ENCODE measurements at regions not wholly inside any gene's neighbourhood (a gene's known extent, or its start where the extent isn't known, plus 50 kb on each side); places are given as distances from the start of the nearest gene placed in this dataset.
"Not testable (repeated sequence)": the region's sequence is repeated elsewhere in the genome, so short reads cannot be mapped to it uniquely, and the experiment has no call there.

DNA sequence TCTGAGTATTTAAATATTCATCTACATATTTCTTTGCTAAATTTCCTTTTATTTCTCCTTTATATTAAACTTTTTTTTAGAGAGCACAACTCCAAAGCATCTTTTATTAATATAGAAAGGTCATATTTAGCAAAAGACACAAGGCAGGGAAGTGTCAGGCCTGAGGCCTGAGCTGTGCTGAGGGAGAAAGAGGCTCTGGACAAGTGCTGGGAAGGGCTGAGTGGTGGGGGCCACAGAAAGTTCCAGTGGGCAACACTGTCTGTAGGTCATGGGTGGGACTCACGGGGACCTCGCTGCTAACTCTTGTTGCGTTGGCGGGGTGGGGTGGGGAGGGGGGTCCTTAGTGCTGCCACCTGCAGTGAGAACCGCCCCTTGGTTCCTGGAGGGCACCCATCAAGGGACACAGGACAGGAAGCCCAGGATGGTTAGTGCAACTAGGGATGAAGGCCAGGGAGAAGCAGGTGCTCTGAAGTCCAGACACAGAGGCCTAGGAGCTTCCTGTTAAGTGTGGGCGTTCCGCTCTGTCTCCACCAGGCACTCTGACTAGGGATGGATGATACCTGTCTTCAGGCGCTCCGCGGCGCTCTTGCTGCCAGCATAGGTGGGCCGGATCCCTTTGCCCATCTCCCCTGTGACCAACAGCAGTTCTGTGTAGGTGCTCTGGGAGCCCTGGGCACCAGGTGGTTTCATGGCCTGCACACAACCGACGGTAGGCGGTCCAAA lies 1510.5 kb downstream of the FOXD4L5 start:
- H3K4me3 ChIP-seq (replicated peaks; ENCODE audit: low read depth, low read length); DNase-seq (ENCODE audit: extremely low read depth, low read depth): not testable (repeated sequence)

DNA sequence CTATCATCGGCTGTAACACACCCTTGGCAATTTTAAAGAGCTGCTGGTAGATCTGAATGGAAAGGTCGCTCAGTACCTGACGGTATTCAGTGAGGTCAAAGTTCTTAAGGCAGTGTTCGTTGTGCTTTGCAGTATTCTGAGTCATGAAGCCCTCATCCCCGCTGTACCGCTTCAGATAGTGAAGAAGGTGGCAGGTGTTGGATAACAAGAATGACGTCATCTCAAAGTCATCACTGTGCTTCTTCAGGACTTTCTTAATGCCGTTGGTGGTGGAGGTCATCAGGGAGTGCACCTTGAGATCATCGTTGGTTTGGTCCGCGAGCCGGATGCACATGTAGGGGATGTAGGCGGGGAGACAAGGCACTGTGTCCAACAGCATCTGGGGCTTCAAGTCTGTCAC lies 1522.8 kb downstream of the FOXD4L5 start:
- DNase-seq (ENCODE audit: extremely low read depth, low read depth), result not testable (repeated sequence)

DNA sequence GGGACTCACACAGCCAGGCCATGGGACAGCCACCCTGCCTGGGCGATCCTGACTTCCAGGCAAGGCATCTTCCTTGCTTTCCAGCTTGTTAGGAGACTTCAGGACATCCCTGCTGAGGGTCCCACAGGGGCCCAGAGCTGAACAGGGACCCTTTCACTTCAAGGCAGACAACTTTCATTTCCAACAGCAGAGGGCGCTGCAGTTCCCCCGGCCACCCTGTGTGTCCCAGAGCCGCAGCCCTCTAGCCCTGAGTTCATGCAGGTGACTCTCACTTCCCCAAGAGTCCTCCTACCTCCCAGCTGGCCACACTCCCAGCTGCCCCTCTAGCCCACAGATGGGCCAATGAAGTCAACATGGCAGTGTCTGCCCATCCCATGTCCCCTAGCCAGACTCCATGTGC lies 1556.0 kb downstream of the FOXD4L5 start:
- H3K4me3 ChIP-seq (replicated peaks; ENCODE audit: low read depth, low read length); DNase-seq (ENCODE audit: extremely low read depth, low read depth): not testable (repeated sequence)

More for the DNA sequence above, 1522.8 kb downstream of the FOXD4L5 start:
- H3K4me3 ChIP-seq (replicated peaks; ENCODE audit: low read depth, low read length), result not testable (repeated sequence)

DNA sequence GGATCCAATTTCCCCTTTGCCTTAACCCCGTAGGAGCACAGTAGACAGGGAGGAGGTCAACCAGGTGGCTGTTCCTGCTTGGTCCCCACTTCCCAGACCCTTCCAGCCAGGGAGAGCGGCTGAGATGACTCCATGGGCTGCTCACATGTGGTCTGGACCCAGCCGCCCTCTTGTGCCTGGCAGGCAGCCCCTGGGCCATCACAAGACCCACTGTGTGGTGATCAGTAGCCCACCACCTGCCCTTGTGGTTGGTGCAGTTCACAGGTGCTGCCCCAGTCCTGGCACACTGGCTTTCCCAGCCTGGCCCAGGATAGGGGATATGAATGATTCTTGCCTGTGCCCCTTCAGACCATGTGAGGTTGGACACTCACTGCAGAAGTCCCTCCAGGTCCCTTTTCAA lies 1556.7 kb downstream of the FOXD4L5 start:
- TF ChIP-seq, protein P1, sequence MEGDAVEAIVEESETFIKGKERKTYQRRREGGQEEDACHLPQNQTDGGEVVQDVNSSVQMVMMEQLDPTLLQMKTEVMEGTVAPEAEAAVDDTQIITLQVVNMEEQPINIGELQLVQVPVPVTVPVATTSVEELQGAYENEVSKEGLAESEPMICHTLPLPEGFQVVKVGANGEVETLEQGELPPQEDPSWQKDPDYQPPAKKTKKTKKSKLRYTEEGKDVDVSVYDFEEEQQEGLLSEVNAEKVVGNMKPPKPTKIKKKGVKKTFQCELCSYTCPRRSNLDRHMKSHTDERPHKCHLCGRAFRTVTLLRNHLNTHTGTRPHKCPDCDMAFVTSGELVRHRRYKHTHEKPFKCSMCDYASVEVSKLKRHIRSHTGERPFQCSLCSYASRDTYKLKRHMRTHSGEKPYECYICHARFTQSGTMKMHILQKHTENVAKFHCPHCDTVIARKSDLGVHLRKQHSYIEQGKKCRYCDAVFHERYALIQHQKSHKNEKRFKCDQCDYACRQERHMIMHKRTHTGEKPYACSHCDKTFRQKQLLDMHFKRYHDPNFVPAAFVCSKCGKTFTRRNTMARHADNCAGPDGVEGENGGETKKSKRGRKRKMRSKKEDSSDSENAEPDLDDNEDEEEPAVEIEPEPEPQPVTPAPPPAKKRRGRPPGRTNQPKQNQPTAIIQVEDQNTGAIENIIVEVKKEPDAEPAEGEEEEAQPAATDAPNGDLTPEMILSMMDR (IDR thresholded peaks at IDR 0.05; ENCODE audit: low read depth, low read length, missing control alignments), result no peak
- H3K4me3 ChIP-seq (replicated peaks; ENCODE audit: low read depth, low read length), result no peak overlapping the region

DNA sequence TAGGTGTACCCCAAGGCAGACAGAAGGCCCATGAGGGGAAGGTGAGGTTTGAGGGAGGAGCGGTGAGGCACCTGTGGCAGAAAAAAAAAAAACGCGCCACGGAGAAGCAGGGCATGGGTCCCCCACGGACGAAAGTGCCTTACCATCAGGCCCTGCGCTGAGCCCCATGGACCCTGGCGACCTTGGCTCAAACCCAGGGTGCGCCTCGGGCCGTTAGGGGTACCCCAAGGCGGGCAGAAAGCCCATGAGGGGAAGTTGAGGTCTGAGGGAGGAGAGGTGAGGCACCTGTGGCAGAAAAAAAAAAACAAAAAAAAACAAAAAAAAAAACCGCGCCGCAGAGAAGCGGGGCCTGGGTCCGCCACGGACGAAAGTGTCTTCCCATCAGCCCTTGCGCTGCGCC lies 1576.7 kb downstream of the FOXD4L5 start:
- DNase-seq (ENCODE audit: extremely low read depth, low read depth); H3K4me3 ChIP-seq (replicated peaks; ENCODE audit: low read depth, low read length): not testable (repeated sequence)

More for the DNA sequence above, 1556.7 kb downstream of the FOXD4L5 start:
- DNase-seq (ENCODE audit: extremely low read depth, low read depth), result no peak

DNA sequence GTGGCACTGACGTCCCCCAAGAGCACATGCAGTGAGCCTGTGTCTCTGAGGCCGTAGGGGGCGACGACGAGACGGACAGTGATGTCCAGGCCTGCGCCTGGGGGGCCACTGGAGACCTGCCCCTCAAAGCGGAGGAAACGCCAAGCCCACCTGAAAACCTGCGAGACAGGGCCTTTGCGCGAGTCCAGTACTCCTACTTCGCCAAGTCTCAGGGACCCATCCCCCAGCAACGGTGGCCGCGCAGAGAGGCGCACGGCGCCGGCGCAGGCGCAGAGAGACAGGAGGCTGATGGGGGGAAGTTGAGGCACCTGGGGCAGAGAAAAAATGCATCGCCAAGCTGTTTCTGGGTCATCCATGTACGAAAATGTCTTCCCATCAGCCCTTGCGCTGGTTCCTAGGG lies 1580.6 kb downstream of the FOXD4L5 start:
- not testable (repeated sequence) for H3K4me3 ChIP-seq (replicated peaks; ENCODE audit: low read depth, low read length); DNase-seq (ENCODE audit: extremely low read depth, low read depth)

GRCh38 chr9:63703670-63704069 lies 1581.3 kb downstream of the FOXD4L5 start:
- H3K4me3 ChIP-seq (replicated peaks; ENCODE audit: low read depth, low read length), result peak overlapping the region; percentile 25
- not testable (repeated sequence) for DNase-seq (ENCODE audit: extremely low read depth, low read depth)

- H3K4me3 ChIP-seq (replicated peaks; ENCODE audit: low read depth, low read length), result peak overlapping the region; percentile 25
- DNase-seq (ENCODE audit: extremely low read depth, low read depth), result not testable (repeated sequence)
Measured at GRCh38 chr9:63703138-63703665, 1581.8 kb downstream of the FOXD4L5 start.

Data from HFF-Myc (cell line).